T47D (cell line): ENCODE measurements at regions not wholly inside any gene's neighbourhood (a gene's known extent, or its start where the extent isn't known, plus 50 kb on each side); places are given as distances from the start of the nearest gene placed in this dataset.

Experiments
- DNase-seq, 2 experiments: peaks; one replicate each; pipeline versions ENCODE4 v3.0.0 to v3.0.0-alpha.2; 2011 to 2012; ENCODE audit warnings: low read depth in 1 of 2, low spot score in 1 of 2
- JUND ChIP-seq: IDR thresholded peaks from 2 replicates; pipeline ENCODE4 v1.6.1; 2012; ENCODE audit warnings: low read depth
- in situ Hi-C: cut with HindIII; loops from 2 replicates; pipeline ENCODE4 v1.10.0; 2016; ENCODE audit warnings: low sequenced_read_pairs, low pct_unique_long_range_greater_than_20kb

DNA sequence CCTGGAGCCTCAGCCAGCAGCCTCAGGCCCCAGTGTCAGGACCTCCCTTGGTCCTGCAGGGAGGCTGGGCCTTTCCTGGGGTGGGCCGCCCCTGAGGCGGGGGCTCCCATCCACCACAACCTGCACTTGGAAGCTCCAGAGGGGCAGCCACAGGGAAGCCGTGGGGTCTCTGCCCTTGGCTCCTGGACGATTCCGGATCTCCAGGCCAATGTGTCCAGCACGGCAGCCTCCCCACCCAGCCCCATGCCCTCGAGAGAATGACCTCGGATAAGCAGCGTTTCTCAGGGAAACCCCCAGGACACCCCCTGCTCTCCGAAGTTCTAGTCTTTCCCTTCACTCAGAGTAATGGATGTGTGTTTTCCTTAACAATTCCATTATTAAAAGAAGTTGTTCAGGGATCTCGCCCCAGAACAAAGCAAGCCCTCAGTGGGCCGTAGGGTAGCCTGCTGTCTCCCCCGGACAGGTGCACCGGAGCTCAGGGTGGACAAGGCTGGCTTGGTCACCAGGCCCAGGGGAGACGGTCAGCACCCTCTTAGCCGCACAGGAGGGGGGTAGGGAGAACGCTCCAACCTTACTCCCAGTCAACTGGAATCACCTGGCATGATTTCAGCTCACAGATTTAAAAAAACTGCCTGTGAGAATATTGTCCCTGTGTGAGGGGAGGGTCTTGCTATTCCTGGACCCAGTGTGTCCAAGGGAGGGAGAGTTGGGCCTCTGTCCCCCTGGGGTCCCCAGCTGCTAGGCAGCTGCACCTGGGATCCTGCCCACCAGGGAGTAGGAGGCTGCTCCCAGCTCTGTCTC lies 72.2 kb upstream of the OTOS start:
- DNase-seq = no peak
- in situ Hi-C loops = no loop called here
- no peak for TF ChIP-seq JUND

DNA sequence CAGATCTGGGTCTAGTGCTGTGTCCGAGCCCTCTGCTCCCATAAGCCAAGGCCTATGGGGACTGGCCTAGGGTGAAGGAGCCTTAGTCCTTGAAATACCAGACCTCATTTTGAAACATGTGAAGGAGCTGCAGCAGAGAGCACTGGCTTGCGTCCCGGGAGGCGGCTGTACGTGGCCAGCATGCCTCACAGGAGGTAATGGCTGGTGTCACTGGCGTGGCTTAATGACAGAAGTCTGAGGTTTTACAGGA lies 72.7 kb upstream of the OTOS start:
- no peak for DNase-seq
- in situ Hi-C loops = no loop called here
- TF ChIP-seq JUND = no peak

DNA sequence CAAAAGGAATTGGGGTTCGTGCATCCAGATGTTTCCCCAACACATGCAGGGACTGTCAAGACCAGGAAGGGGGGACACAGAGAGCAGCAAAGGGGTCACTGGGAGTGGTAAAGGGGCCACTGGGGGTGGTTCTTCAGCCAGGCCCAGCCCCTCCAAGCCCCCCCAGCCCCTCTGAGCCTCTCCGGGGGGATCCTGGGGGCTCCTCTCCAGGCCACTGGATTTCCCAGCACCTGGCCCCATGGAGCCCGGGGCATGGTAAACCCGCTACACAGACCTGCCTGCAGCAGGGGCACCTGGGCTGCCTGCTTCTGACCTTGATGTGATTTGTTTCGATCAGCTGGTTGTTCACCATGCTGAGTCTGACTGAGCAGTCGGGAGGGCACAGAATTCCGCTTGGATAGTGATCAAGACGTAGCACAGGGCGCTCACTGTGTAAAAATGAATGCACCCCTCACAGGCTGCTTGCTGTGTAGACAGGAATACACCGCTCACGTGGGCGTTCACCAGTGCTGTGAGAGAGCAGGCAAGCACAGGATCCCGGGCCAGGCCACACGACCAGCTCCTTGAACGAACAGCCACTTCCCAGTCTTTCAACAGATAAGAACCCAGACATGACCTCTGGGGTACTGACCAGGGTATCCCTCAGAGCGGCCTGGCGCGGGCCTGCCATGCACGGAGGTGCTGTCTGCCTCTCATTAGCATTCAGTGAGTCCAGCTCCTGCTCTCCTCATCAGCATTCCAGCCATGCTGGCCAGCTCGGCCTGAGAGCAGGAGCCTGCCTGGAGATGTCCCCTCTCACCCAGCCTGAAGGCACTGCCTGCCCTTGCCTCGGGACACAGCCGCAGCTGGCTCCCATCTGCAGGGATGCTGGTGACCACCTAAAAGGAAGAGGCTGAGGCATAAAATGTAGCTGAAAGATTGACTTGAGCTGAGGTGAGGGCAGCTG lies 73.3 kb upstream of the OTOS start:
- in situ Hi-C loops = no loop called here
- DNase-seq = no peak
- TF ChIP-seq JUND = no peak

DNA sequence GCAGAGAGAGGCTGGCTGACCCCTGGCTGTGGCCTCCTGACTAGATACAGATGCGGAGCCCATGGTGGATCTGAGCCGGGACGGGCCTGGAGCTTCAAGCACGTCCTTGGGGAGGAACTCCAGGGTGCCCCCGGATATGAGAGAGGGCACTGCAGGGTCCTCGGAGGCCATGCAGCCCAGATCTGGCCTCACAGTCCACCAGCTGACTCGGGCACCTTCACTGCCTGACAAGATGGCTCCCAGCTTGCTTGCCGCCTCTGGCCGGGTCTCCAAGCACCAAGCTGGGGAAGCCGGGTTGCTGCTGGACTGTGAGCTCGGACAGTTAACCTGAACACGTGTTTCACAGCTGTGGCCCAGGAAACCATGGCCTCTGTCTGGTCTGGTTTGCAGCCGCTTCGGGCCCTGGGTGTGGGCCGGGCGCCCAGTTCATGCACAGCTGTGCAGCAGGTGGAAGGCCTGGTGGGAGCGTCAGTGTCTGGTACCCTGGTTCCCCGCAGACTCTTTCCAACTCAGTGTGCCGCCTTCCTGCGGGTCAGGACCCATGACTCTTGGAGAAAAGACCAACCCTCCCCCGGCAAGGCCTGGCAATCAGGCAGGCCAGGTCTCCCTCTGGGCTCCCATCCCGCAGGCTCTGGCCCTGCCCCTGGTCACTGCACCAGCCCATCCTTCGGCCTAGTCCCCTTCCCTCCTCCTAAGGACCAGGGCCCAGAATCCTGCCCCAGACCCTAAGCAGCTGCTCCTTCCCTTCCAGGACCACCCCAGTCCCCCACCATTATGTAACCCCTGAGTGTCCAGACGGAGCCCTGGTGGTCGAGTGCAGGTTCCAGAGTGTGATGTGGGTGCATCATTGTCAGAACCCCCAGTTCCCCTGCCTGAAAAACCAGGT lies 74.6 kb upstream of the OTOS start:
- DNase-seq = no peak
- TF ChIP-seq JUND = no peak
- in situ Hi-C loops = no loop called here

DNA sequence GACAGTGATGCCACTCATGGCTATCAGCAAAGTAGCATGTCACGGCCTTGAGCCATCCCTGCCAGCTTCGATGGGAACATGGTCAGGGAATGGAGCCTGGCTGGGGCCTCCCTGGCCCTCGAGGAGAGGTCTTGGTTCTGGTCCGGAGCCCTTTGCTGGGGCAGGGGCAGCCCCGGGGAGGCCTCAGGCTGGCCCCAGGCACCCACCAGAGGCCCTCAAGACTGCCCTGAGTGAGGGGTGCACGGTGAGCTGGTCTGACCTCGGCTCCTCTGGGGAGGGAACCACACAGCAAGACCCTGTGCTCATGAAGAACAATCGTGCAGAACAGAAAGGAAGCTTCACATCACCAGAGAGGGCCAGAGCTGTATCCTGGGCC lies 75.2 kb upstream of the OTOS start:
- no peak for TF ChIP-seq JUND
- in situ Hi-C loops = no loop called here
- DNase-seq = no peak

DNA sequence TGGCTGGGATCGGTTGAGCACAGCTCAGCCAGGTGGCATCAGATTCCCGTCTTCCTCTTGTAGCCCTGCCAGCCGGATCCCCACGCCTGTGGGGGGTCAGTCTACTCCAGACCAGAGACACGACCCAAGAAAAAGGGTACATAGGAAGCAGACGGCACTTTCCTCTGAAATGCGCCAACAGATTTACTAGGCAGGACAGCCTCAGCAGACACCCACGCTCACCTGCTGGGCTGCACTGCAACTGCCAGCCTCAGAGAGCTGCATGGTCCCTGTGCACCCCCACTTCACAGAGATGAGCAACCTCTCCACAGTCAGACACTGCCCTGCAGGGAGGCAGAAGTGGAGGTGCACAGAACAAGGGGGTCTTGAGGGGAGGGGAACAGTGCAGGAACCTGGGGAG lies 75.7 kb upstream of the OTOS start:
- in situ Hi-C loops = no loop called here
- DNase-seq = no peak

DNA sequence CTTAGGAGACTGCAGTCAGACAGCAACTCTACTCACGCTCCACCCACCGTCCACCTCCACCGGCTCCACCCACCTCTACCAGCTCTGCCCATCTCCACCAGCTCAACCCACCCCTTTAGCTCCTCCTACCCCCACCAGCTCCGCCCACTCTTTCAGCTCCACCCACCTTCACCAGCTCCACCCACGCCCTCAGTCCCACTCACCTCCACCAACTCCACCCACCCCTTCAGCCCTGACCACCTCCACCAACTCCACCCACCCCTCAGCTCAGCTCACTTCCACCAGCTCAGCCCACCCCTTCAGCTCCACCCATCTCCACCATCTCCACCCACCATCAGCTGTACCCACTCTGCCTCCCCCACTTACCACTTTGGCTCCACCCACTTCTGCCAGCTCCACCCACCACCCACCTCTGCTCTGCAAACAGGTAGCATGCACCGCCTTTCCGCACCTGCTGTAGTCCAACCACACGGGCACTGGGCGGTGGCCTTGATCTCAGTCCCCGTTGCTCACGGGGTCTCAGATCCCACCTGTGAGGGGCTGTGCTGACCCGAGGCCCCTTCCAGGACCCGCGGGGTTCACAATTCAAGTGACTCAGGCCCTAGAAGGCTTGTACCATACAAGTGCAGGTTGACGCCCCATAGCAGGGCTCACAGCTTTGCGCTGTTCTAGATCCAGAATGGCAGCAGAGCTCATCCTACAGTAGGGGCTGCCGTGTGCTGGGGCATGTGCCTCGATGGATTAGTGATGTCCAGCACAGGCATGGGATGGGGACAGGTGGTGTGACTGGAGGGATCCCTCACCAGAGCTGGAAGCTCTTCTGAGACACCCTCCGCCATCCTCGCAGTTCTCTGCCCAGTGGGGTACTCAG lies 77.2 kb upstream of the OTOS start:
- TF ChIP-seq JUND = no peak
- in situ Hi-C loops = no loop called here
- peak; percentile 62 to 96 for DNase-seq

More for the DNA sequence above, 75.7 kb upstream of the OTOS start:
- no peak for TF ChIP-seq JUND

DNA sequence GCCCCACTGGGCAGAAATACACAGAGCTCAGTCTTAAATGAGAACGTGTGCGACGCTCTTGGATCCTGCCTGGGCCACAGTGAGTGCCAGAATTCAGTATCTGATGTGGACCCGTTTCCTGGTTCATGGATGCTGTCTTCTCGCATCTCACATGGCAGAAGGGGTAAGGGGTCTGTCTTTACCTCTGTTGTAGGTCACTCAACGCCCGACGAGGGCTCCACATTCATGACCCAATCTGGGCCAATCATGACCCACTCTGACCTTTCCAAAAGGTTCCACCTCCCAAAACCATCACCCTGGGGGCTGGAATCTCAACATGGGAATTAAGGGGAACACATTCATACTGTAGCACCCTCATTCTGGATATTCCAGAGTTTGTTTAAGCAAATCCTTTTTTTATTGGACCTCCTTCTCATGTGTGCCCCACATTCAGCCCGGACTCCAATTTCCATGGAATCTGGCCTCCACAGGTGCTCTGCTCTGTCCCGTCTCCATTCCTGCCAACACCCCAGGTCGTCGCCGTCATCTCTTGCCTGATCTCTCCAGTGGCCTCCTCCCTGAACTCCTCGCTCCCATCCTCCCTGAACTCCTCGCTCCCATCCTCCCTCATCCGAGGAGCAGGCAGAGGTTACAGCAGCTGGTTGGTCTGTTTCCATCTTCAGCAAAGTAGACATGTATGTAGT lies 78.9 kb upstream of the OTOS start:
- no peak for TF ChIP-seq JUND
- DNase-seq = no peak
- in situ Hi-C loops = no loop called here

DNA sequence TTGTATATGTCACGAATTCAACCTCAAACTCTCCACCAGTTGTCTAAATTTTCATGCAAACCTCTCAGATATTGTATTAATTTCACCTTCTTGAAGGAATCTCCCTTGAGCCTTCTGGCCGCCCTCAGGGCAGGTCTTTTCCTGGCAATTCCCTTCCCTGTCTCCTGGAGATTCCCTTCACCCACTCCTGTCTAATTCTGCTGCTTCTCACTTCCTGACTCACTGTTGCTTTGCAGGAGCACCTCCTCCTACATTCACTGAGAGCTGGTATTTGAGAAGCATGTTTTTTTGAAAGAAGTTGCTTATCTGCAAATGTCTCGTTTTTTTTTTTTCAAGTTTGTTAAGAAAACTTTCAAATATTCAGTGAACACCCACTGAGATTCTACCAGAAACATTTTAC lies 79.9 kb upstream of the OTOS start:
- no peak for DNase-seq
- in situ Hi-C loops = no loop called here
- TF ChIP-seq JUND = no peak

DNA sequence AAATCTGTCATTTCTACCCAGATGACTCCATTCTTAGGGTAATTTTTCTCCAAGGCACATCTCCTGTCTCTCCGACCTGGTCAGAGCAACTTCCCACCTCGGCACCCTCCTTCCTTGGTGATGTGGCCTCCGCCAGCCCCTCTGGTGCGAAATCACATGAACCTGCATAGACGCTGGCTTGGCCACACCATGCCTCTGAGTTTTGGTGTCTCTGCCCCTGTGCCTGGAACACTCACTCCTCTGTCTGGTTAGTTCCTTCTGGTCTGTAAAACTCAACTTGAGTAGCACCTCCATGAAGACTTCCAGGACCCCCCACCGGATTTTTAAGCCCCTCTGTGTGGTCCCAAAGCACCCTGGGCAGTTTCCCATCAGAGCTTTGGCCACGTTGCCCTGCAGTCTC lies 83.2 kb upstream of the OTOS start:
- TF ChIP-seq JUND = no peak
- no peak for DNase-seq
- in situ Hi-C loops = no loop called here

DNA sequence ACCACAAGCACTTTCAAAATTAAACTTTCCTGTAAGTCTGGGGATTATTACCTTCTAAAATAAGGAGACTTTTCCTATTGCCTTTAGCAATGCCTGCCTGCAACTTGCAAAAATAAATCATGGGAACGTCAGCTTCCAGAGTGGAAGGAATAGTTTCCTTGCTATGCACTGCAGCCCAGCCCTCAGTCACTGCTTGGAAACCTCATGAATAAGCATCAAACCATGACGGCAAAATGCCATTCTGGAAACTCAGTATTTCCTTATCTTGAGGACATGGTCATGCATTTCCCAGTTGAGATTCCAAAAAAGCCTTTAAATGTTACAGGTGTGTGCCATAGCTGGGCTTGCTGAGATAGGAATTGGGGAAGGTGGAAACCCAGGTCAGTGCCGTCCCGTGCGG lies 84.2 kb upstream of the OTOS start:
- in situ Hi-C loops = no loop called here
- TF ChIP-seq JUND = no peak
- DNase-seq = no peak

DNA sequence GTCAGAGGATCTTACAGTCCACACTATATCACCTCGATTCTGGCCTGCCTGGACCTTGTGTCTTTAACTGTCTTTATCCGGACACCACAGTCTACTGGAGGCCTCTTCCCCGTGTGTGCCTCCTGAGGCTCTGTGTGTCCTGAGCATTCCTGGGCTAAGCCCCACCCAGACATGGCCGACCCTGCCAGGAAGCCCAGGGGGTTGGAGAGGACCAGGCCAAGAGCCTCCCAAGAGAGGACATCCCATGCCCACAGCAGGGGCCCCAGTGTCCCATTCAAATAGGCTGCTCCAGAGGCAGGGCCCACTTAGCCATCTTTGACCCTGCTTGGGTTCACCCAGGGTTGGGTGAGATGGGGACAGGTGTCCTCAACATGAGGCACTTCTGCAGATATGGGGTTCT lies 84.7 kb upstream of the OTOS start:
- no peak for DNase-seq
- no peak for TF ChIP-seq JUND
- in situ Hi-C loops = no loop called here
